MM.1S (cell line): ENCODE measurements at regions not wholly inside any gene's neighbourhood (a gene's known extent, or its start where the extent isn't known, plus 50 kb on each side); places are given as distances from the start of the nearest gene placed in this dataset.

Experiments
- DNase-seq: peaks from one replicate; pipeline ENCODE4 v3.0.0-alpha.2; 2015
- H2AFZ ChIP-seq: fragments of 300-600 bp; sonication (generic); 2 replicates; pipeline ENCODE4 v1.6.0; 2016; ENCODE audit warnings: antibody characterized with exemption, low read length
- H3F3A ChIP-seq: fragments of 300-600 bp; sonication (generic); 2 replicates; pipeline ENCODE4 v1.6.1; 2016; ENCODE audit warnings: mild to moderate bottlenecking, antibody characterized with exemption, low read length, moderate library complexity, mixed read lengths; ENCODE audit not compliant: insufficient read depth
- H3K27ac ChIP-seq: fragments of 300-600 bp; sonication (generic); 2 replicates; pipeline ENCODE4 v1.5.1; 2016; ENCODE audit warnings: mild to moderate bottlenecking, low read length
- H3K27me3 ChIP-seq: fragments of 300-600 bp; sonication (generic); replicated peaks from 2 replicates; pipeline ENCODE4 v1.6.0; 2016; ENCODE audit warnings: low read length; ENCODE audit not compliant: insufficient read depth
- H3K36me3 ChIP-seq: fragments of 300-600 bp; sonication (generic); replicated peaks from 2 replicates; pipeline ENCODE4 v1.6.1; 2016; ENCODE audit warnings: mild to moderate bottlenecking, low read length, mixed read lengths; ENCODE audit not compliant: insufficient read depth
- H3K4me1 ChIP-seq: fragments of 300-600 bp; sonication (generic); 2 replicates; pipeline ENCODE4 v1.6.1; 2016; ENCODE audit warnings: low read length, mixed read lengths
- H3K4me2 ChIP-seq: fragments of 300-600 bp; sonication (generic); 2 replicates; pipeline ENCODE4 v1.6.0; 2016; ENCODE audit warnings: low read depth, low read length
- H3K4me3 ChIP-seq: fragments of 300-600 bp; sonication (generic); 2 replicates; pipeline ENCODE4 v1.5.1; 2016; ENCODE audit warnings: low read length, mixed read lengths
- H3K79me2 ChIP-seq: fragments of 300-600 bp; sonication (generic); 2 replicates; pipeline ENCODE4 v1.6.1; 2016; ENCODE audit warnings: mixed run types, low read length, mixed read lengths
- H3K9ac ChIP-seq: fragments of 300-600 bp; sonication (generic); 2 replicates; pipeline ENCODE4 v1.6.1; 2016; ENCODE audit warnings: low read length, mixed read lengths
- H3K9me2 ChIP-seq: fragments of 300-600 bp; sonication (generic); replicated peaks from 2 replicates; pipeline ENCODE4 v1.6.1; 2016; ENCODE audit warnings: mild to moderate bottlenecking, low read length, mixed read lengths; ENCODE audit not compliant: insufficient read depth
- H3K9me3 ChIP-seq: fragments of 300-600 bp; sonication (generic); replicated peaks from 2 replicates; pipeline ENCODE4 v1.6.1; 2016; ENCODE audit warnings: mild to moderate bottlenecking, low read length, mixed read lengths; ENCODE audit not compliant: insufficient read depth
- H4K20me1 ChIP-seq: fragments of 300-600 bp; sonication (generic); 2 replicates; pipeline ENCODE4 v1.6.1; 2016; ENCODE audit warnings: mild to moderate bottlenecking, low read length, moderate library complexity, mixed read lengths; ENCODE audit not compliant: insufficient read depth
- CTCF ChIP-seq: fragments of 300-600 bp; sonication (generic); IDR thresholded peaks from 2 replicates; pipeline ENCODE4 v1.5.1; 2016; ENCODE audit warnings: antibody characterized with exemption, low read length, mixed read lengths
- EZH2 ChIP-seq: fragments of 300-600 bp; sonication (generic); optimal IDR thresholded peaks from 2 replicates; pipeline ENCODE3; 2017; ENCODE audit warnings: low read depth, mild to moderate bottlenecking, antibody characterized with exemption, low read length, mixed read lengths
- EZH2phosphoT487 ChIP-seq: fragments of 300-600 bp; sonication (generic); IDR thresholded peaks from 2 replicates; pipeline ENCODE4 v1.6.1; 2018; ENCODE audit warnings: antibody characterized with exemption, low read length

- Histone ChIP-seq H3K4me2 (no peak overlapping the region), H3K27ac (no peak overlapping the region), H3K9me3 (no peaks in the 10 kb centered on the region), H3K36me3 (no peaks in the 10 kb centered on the region), H3K79me2 (no peaks in the 10 kb centered on the region), H3K4me1 (no peaks in the 10 kb centered on the region), H4K20me1 (no peaks in the 10 kb centered on the region), H3F3A (no peaks in the 10 kb centered on the region), H2AFZ (no peak overlapping the region), H3K4me3 (no peak overlapping the region), H3K9ac (no peak overlapping the region), H3K9me2 (no peaks in the 10 kb centered on the region), H3K27me3 (no peaks in the 10 kb centered on the region)
- no peak for DNase-seq
- TF ChIP-seq EZH2 = no peak
- TF ChIP-seq CTCF = no peak
- TF ChIP-seq EZH2phosphoT487 = no peak
These were observed 259.4 kb downstream of the CCSER2 start for GRCh38 chr10:84587789-84588188.

DNA sequence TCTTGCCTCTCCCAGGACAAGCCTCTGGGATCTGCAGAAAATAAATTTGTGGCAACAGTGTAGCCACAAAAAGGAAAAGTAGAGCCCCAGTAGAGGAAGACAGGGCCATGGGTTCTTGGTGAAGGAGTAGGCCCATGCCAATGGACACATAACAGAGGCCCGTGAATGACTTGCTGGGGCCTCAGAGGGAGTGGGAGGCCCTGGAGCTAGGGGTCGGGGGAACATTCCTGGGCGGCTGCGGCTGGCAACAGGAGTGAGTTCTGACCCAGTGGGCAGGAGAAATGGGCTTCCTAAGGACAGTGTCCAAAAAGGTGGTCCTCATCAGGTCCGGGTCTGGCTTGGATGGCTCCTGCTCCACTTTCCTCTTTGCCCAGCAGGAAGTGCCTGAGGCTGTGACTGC lies 260.0 kb downstream of the CCSER2 start:
- no peak for DNase-seq
- Histone ChIP-seq H3K9ac (no peak overlapping the region), H3K36me3 (no peaks in the 10 kb centered on the region), H2AFZ (no peak overlapping the region), H3K4me3 (no peak overlapping the region), H3K27me3 (no peaks in the 10 kb centered on the region), H3K9me3 (no peaks in the 10 kb centered on the region), H3K4me1 (no peaks in the 10 kb centered on the region), H3F3A (no peaks in the 10 kb centered on the region), H3K27ac (no peak overlapping the region), H3K9me2 (no peaks in the 10 kb centered on the region), H3K79me2 (no peaks in the 10 kb centered on the region), H3K4me2 (no peak overlapping the region), H4K20me1 (no peaks in the 10 kb centered on the region)
- TF ChIP-seq EZH2phosphoT487 = no peak
- TF ChIP-seq EZH2 = no peak
- no peak for TF ChIP-seq CTCF

DNA sequence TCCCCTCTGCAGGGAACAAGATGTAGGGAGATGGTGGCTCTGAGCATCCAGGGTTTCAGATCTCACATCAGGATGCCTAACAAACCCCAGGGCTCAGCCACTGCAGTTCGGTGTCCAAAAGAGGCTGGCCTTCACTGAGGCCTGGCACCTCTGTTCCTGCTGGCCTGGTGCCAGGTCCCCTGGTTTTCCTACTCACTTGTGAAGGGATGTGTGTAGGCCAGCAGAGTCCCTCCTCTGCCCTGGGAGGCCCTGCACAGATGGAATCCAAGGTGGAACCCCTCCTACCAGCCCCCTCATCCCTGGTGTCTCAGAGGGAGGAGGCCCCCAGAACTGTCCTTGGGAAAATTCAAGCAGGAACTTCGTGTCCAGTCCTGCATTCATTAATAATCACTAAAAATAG lies 260.6 kb downstream of the CCSER2 start:
- H3K36me3 ChIP-seq = no peaks in the 10 kb centered on the region
- no peak overlapping the region for H3K4me2 ChIP-seq
- H3K79me2 ChIP-seq = no peaks in the 10 kb centered on the region
- H3K9ac ChIP-seq = no peak overlapping the region
- H2AFZ ChIP-seq = no peak overlapping the region
- H3K27me3 ChIP-seq = no peaks in the 10 kb centered on the region
- TF ChIP-seq CTCF (no peak), EZH2phosphoT487 (no peak), EZH2 (no peak)
- no peaks in the 10 kb centered on the region for H3K9me2 ChIP-seq
- no peak overlapping the region for H3K4me3 ChIP-seq
- H3K9me3 ChIP-seq = no peaks in the 10 kb centered on the region
- H3F3A ChIP-seq = no peaks in the 10 kb centered on the region
- H3K4me1 ChIP-seq = no peaks in the 10 kb centered on the region
- no peaks in the 10 kb centered on the region for H4K20me1 ChIP-seq
- DNase-seq = no peak
- no peak overlapping the region for H3K27ac ChIP-seq
